H1 (cell line): ENCODE measurements at regions not wholly inside any gene's neighbourhood (a gene's known extent, or its start where the extent isn't known, plus 50 kb on each side); places are given as distances from the start of the nearest gene placed in this dataset.

ENCODE experiments used
- CEBPB ChIP-seq: IDR thresholded peaks from 2 replicates; pipeline ENCODE4 v1.6.1; 2012; ENCODE audit warnings: low read depth, low read length
- CHD1 ChIP-seq: IDR thresholded peaks from 2 replicates; pipeline ENCODE4 v1.6.1; 2012; ENCODE audit warnings: low read depth, low read length, improper control_type of control experiment
- EP300 ChIP-seq, 2 experiments: IDR thresholded peaks; 1 replicate in 1 of 2; 2 replicates in 1 of 2; pipeline ENCODE4 v1.6.1; 2011 to 2012; ENCODE audit warnings: low read depth in 2 of 2, low read length in 2 of 2, mild to moderate bottlenecking in 2 of 2, borderline replicate concordance in 1 of 2, inconsistent platforms in 1 of 2, moderate library complexity in 1 of 2
- EZH2 ChIP-seq: fragments of 200-600 bp; sonication (generic); IDR thresholded peaks from 2 replicates; pipeline ENCODE4 v1.7.1; 2012; ENCODE audit warnings: low read depth, mild to moderate bottlenecking, moderate library complexity, low read length, inconsistent platforms; ENCODE audit not compliant: severe bottlenecking
- FOSL1 ChIP-seq: IDR thresholded peaks from 2 replicates; pipeline ENCODE4 v1.6.1; 2011; ENCODE audit warnings: mild to moderate bottlenecking, low read depth, low read length, moderate library complexity; ENCODE audit not compliant: insufficient read depth
- POLR2A ChIP-seq, 2 experiments: IDR thresholded peaks; 1 replicate in 1 of 2; 2 replicates in 1 of 2; pipeline ENCODE4 v1.6.1; 2011; ENCODE audit warnings: low read depth in 2 of 2, low read length in 2 of 2, mild to moderate bottlenecking in 2 of 2; ENCODE audit errors: control extremely low read depth in 1 of 2
- RAD21 ChIP-seq, 2 experiments: IDR thresholded peaks in 1 of 2; conservative IDR thresholded peaks in 1 of 2; 2 replicates each; pipeline ENCODE4 v1.6.1; 2011; ENCODE audit warnings: low read depth in 2 of 2, low read length in 2 of 2, improper control_type of control experiment in 1 of 2, inconsistent platforms in 1 of 2, mild to moderate bottlenecking in 1 of 2, moderate library complexity in 1 of 2
- RFX5 ChIP-seq: IDR thresholded peaks from 2 replicates; pipeline ENCODE4 v1.6.1; 2011; ENCODE audit warnings: low read depth, low read length, improper control_type of control experiment, borderline replicate concordance
- TBP ChIP-seq: IDR thresholded peaks from 2 replicates; pipeline ENCODE4 v1.6.1; 2011; ENCODE audit warnings: low read depth, low read length, improper control_type of control experiment
- TEAD4 ChIP-seq: IDR thresholded peaks from 2 replicates; pipeline ENCODE4 v1.6.1; 2012; ENCODE audit warnings: low read depth, low read length, inconsistent platforms, mixed read lengths
- YY1 ChIP-seq: IDR thresholded peaks from 2 replicates; pipeline ENCODE4 v1.6.1; 2011; ENCODE audit warnings: low read depth, mild to moderate bottlenecking, low read length
- TF ChIP-seq, protein P1 (sequence below): IDR thresholded peaks from 2 replicates; pipeline ENCODE4 v1.6.1; 2011; ENCODE audit warnings: low read depth, mild to moderate bottlenecking, low read length; ENCODE audit not compliant: insufficient read depth
- TF ChIP-seq, protein P2 (sequence below), 3 experiments: IDR thresholded peaks; 1 replicate in 2 of 3; 2 replicates in 1 of 3; pipeline versions ENCODE4 v1.5.1 to v1.6.1; 2011; ENCODE audit warnings: low read length in 3 of 3, mild to moderate bottlenecking in 3 of 3, inconsistent platforms in 2 of 3, low read depth in 1 of 3, moderate library complexity in 1 of 3; ENCODE audit not compliant: insufficient read depth in 1 of 3; ENCODE audit errors: control extremely low read depth in 1 of 3

- TF ChIP-seq CEBPB (no peak), POLR2A (IDR thresholded peaks at IDR 0.05; ENCODE audit: control extremely low read depth in 1 of 2, low read depth in 2 of 2, low read length in 2 of 2) (no peak), FOSL1 (no peak), TBP (no peak), CHD1 (no peak), YY1 (no peak), TEAD4 (no peak), RFX5 (no peak), RAD21 (IDR thresholded peaks at IDR 0.05 in 1 of 2, conservative IDR thresholded peaks at IDR 0.05 in 1 of 2; ENCODE audit: low read depth in 2 of 2, low read length in 2 of 2) (no peak), EZH2 (no peak), EP300 (IDR thresholded peaks at IDR 0.05; ENCODE audit: borderline replicate concordance in 1 of 2, low read depth in 2 of 2, low read length in 2 of 2) (no peak)
- TF ChIP-seq, protein P1, sequence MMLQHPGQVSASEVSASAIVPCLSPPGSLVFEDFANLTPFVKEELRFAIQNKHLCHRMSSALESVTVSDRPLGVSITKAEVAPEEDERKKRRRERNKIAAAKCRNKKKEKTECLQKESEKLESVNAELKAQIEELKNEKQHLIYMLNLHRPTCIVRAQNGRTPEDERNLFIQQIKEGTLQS, result no peak
- TF ChIP-seq, protein P2, sequence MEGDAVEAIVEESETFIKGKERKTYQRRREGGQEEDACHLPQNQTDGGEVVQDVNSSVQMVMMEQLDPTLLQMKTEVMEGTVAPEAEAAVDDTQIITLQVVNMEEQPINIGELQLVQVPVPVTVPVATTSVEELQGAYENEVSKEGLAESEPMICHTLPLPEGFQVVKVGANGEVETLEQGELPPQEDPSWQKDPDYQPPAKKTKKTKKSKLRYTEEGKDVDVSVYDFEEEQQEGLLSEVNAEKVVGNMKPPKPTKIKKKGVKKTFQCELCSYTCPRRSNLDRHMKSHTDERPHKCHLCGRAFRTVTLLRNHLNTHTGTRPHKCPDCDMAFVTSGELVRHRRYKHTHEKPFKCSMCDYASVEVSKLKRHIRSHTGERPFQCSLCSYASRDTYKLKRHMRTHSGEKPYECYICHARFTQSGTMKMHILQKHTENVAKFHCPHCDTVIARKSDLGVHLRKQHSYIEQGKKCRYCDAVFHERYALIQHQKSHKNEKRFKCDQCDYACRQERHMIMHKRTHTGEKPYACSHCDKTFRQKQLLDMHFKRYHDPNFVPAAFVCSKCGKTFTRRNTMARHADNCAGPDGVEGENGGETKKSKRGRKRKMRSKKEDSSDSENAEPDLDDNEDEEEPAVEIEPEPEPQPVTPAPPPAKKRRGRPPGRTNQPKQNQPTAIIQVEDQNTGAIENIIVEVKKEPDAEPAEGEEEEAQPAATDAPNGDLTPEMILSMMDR (IDR thresholded peaks at IDR 0.05; ENCODE audit: control extremely low read depth in 1 of 3, insufficient read depth in 1 of 3, low read depth in 1 of 3, low read length in 3 of 3), result no peak
Measured at GRCh38 chr5:4963265-4963664, 176.9 kb upstream of the ADAMTS16 start.
